SK-N-MC (cell line): ENCODE measurements at regions not wholly inside any gene's neighbourhood (a gene's known extent, or its start where the extent isn't known, plus 50 kb on each side); places are given as distances from the start of the nearest gene placed in this dataset.

Source experiments
- DNase-seq: peaks from one replicate; pipeline ENCODE4 v3.0.0-alpha.2; 2011; ENCODE audit warnings: low read depth, low spot score
- H3K27ac ChIP-seq: fragments of 200-600 bp; sonication (generic); 2 replicates; pipeline ENCODE4 v1.5.1; 2016; ENCODE audit warnings: mixed run types
- H3K36me3 ChIP-seq: fragments of 200-600 bp; sonication (generic); 2 replicates; pipeline ENCODE4 v1.6.1; 2017; ENCODE audit warnings: antibody characterized with exemption, low read length, mixed read lengths; ENCODE audit not compliant: insufficient read depth
- H3K4me3 ChIP-seq: fragments of 200-600 bp; sonication (generic); 2 replicates; pipeline ENCODE4 v1.5.1; 2016
- H3K9ac ChIP-seq: fragments of 200-600 bp; sonication (generic); 2 replicates; pipeline ENCODE4 v1.8.0; 2017; ENCODE audit warnings: mixed run types, mixed read lengths; ENCODE audit not compliant: insufficient read length
- H3K9me3 ChIP-seq: fragments of 200-600 bp; sonication (generic); 2 replicates; pipeline ENCODE4 v1.6.1; 2017; ENCODE audit warnings: low read depth, mild to moderate bottlenecking, antibody characterized with exemption, low read length, moderate library complexity, mixed read lengths
- EZH2 ChIP-seq: fragments of 200-600 bp; sonication (generic); IDR thresholded peaks from one replicate; pipeline ENCODE4 v1.6.1; 2017; ENCODE audit warnings: antibody characterized with exemption
- FOXP2 ChIP-seq: optimal IDR thresholded peaks from 2 replicates; pipeline ENCODE3; 2011; ENCODE audit warnings: mild to moderate bottlenecking, moderate library complexity; ENCODE audit not compliant: insufficient read depth; ENCODE audit errors: extremely low read length, control extremely low read depth
- POLR2AphosphoS5 ChIP-seq: IDR thresholded peaks from 2 replicates; pipeline ENCODE4 v1.6.1; 2012; ENCODE audit warnings: mild to moderate bottlenecking, low read depth, low read length, borderline replicate concordance

DNA sequence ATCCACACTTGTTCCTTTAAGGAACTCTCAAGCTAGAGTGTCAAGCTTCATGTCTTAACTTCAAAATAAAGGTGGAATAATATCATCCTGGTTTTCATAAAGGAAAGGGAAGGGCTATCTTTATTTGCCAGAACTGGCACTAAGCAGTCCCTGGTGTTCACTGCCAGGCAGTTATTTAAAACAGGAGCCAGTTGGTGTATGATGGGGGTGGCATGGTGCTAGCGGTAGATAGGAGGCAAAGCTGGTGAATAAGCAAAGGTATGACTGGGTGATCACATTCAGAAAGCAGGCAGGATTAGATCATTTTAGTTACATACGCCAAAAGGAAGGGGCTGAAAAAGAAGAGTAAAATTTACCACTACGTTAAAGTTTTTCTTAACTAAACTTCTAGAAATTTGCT, 776.3 kb downstream of the BCL11A start:
- Histone ChIP-seq H3K9ac (no peak overlapping the region), H3K27ac (no peak overlapping the region), H3K4me3 (no peak overlapping the region), H3K9me3 (no peaks in the 10 kb centered on the region), H3K36me3 (no peaks in the 10 kb centered on the region)
- DNase-seq = no peak
- no peak for TF ChIP-seq POLR2AphosphoS5
- no peak for TF ChIP-seq FOXP2
- TF ChIP-seq EZH2 = no peak

DNA sequence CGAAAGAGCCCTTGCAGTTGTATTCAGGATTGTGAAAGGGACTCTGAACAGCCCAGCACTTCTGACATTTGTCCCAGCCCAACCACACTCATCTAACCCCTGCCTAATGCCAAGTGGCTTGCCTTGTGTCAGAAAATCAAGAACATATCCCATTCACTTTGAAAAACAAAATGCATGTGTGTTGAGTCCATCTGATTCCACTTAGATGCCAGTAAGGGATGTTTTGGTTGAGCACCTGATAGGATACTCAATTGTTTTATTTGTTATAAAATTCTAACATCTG, 776.8 kb downstream of the BCL11A start:
- no peaks in the 10 kb centered on the region for H3K9me3 ChIP-seq
- no peak overlapping the region for H3K9ac ChIP-seq
- no peaks in the 10 kb centered on the region for H3K36me3 ChIP-seq
- DNase-seq = no peak
- no peak overlapping the region for H3K27ac ChIP-seq
- TF ChIP-seq EZH2 (no peak), POLR2AphosphoS5 (no peak), FOXP2 (no peak)
- no peak overlapping the region for H3K4me3 ChIP-seq

DNA sequence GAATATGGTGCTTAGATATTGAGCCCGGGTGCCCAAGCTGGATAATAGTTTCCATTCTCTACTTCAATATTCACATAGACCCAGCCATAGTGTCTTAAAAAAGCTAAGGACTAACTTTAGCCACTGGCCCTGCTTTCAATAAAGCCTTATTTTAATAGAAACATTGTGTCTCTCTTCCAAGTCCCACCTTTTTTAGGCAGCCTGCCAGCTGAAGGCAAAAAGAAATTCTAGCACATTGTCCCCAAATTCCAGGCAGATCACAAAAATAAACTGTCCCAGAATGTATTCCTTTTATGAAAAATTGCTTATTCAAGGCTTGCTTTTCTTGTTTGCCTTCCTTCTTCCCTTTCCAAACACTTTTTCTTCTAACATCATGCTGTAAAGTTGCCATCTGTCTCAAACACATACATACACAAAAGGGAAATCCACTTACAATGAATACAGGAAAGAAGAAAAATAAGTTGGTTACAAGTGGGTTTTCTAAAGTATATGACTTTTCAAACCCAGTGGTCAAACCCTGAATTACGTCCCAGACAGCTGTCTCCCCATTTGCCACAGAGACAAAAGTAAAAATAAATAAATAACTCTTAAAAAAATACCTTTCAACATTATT, 778.5 kb downstream of the BCL11A start:
- DNase-seq = no peak
- Histone ChIP-seq H3K9ac (no peak overlapping the region), H3K4me3 (no peak overlapping the region), H3K36me3 (no peaks in the 10 kb centered on the region), H3K9me3 (no peaks in the 10 kb centered on the region), H3K27ac (no peak overlapping the region)
- TF ChIP-seq FOXP2 (no peak), POLR2AphosphoS5 (no peak), EZH2 (no peak)

DNA sequence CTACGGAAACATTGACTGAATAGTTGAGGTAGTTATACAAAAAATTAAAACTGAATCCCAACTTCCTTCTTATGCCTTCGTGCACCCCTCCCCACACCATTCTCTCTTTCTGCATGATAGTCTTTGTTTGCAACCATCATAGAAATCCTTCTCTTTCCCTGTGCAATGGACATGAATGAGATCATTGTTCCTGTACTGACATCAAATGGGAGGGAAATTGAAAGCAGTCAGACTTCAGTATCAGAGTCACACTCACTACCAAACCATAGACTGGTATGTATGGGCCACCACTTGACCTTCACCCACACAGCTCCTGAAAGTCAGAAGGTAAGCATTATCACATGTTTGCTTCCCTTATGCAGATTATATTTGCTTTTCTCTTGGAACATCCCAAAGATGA, 782.8 kb downstream of the BCL11A start:
- no peak overlapping the region for H3K27ac ChIP-seq
- no peak overlapping the region for H3K4me3 ChIP-seq
- H3K9ac ChIP-seq = no peak overlapping the region
- no peak for TF ChIP-seq EZH2
- no peak for TF ChIP-seq FOXP2
- TF ChIP-seq POLR2AphosphoS5 = no peak
- no peaks in the 10 kb centered on the region for H3K9me3 ChIP-seq
- DNase-seq = no peak
- no peaks in the 10 kb centered on the region for H3K36me3 ChIP-seq

DNA sequence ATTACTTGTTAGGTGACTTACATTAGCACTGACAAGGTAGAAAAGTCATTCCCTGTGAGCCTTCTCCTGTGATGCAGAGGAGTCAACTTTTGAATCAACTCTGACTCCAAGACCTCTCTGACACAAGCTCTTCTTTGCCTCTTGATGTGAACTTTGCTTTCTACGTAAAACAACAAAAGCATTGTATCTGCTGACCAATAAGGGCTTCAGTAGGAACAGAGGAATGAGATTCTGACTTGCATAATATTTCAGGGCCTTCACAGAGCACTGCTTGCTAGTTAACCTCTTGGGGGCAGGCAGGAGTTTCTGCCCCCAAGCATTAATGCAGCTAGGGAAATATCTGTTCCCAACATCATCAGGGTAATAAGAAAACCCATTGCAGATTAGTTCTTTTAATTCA, 791.5 kb downstream of the BCL11A start:
- no peak for DNase-seq

DNA sequence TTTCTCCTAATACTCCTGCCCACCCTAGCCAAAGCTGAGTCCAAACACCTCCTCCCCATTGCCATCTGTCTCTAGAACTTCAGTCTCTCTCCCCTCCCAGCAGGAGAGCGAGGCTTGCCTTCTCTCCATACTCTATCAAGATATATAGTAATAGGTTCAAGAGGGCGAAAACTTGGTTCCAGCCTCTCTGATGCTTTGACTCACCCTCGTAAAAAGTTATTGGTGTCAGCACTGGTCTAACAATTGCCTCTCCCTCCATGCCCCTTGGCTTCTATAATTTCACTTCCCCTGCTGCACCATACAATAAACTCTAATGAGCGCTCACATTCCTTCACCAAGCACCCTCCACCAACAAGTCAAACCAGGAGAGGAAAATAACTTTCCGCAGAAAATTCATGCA, 797.3 kb downstream of the BCL11A start:
- no peak for TF ChIP-seq POLR2AphosphoS5
- no peak for TF ChIP-seq FOXP2
- no peak for TF ChIP-seq EZH2
- H3K4me3 ChIP-seq = no peak overlapping the region
- DNase-seq = no peak

More for the DNA sequence above, 791.5 kb downstream of the BCL11A start:
- Histone ChIP-seq H3K4me3 (no peak overlapping the region), H3K27ac (no peak overlapping the region), H3K9ac (no peak overlapping the region), H3K9me3 (no peaks in the 10 kb centered on the region), H3K36me3 (no peaks in the 10 kb centered on the region)
- TF ChIP-seq FOXP2 (no peak), EZH2 (no peak), POLR2AphosphoS5 (no peak)

DNA sequence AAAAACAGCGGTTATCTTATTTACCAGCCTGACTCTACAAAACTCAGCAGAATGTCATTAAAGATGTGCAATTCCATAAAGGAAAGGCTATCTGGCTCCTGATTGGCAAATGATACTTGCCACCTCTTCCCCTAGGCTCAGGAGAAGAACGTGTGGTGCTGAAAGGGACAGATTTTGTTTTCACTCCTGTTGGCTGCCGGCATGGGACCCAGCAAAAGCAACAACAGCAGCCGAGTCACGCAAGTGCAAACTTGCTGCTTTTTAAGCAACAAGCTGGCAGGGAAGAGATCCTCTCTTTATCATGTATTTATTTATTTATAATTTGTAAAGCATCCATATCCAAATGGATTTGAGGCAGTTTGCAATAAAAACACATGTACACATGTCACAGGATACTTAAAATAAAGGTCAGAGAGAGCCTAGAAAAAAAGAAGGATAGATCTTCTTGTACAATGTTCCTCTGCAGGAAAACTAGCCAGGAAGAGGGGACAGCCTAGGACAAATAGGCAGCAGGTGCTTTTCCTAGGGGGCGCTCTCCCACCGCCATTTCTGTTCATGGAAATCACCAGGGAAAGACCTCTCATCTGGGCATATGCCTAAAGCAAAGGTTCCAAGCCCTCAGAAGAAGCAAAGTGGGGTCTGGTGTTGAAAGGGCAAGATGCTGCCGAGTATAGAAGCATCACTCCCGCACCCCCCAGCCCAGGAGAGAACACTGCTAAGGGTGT, 799.3 kb downstream of the BCL11A start:
- no peak for TF ChIP-seq POLR2AphosphoS5
- no peak for TF ChIP-seq FOXP2
- TF ChIP-seq EZH2 = no peak
- Histone ChIP-seq H3K4me3 (no peak overlapping the region), H3K9me3 (no peaks in the 10 kb centered on the region), H3K36me3 (no peaks in the 10 kb centered on the region), H3K27ac (no peak overlapping the region), H3K9ac (no peak overlapping the region)
- no peak for DNase-seq

More for the DNA sequence above, 797.3 kb downstream of the BCL11A start:
- Histone ChIP-seq H3K27ac (no peak overlapping the region), H3K9me3 (no peaks in the 10 kb centered on the region), H3K36me3 (no peaks in the 10 kb centered on the region), H3K9ac (no peak overlapping the region)

DNA sequence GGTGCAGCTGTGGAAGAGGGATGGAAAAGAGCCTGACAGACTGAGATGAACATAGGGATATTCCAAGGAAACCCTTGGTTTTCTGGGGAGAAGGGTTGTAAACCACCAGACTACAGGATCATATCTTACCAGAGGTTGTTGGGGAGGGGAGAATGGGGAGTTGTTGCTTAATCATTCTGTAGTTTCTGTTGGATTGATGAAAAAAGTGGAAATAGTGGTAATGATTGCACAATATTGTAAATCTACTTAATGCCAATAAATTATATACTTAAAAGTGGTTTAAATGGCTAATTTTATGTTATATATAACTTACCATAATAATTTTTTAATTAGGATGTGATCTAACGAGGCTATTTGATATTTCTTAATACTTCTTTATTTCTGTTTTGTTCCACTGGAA, 800.9 kb downstream of the BCL11A start:
- Histone ChIP-seq H3K27ac (no peak overlapping the region), H3K36me3 (no peaks in the 10 kb centered on the region), H3K4me3 (no peak overlapping the region), H3K9me3 (no peaks in the 10 kb centered on the region), H3K9ac (no peak overlapping the region)
- TF ChIP-seq FOXP2 (no peak), POLR2AphosphoS5 (no peak), EZH2 (no peak)
- no peak for DNase-seq
